T-helper 1 cell treated with Interleukin-12 subunit alpha and Interleukin-12 subunit beta and Interleukin-4 antibody, amounts not matched to agents 30 ng/mL and 1 ng/mL, for 36 hours (primary cell): ENCODE measurements at regions not wholly inside any gene's neighbourhood (a gene's known extent, or its start where the extent isn't known, plus 50 kb on each side); places are given as distances from the start of the nearest gene placed in this dataset.
"Not testable (repeated sequence)": the region's sequence is repeated elsewhere in the genome, so short reads cannot be mapped to it uniquely, and the experiment has no call there.

Experiments used
- intact Hi-C: fragments of 100-400 bp; cut with micrococcal nuclease; formaldehyde crosslinking; loops from one replicate; pipeline ENCODE4 v1.15.1; 2024

- intact Hi-C loops = no loop called here
These were observed 95.0 kb downstream of the SNX5 start for GRCh38 chr20:17873410-17874270.

GRCh38 chr20:17872959-17873358, 95.6 kb downstream of the SNX5 start:
- intact Hi-C loops = no loop called here

GRCh38 chr20:17872434-17872833, 96.2 kb downstream of the SNX5 start:
- intact Hi-C loops = no loop called here

GRCh38 chr20:17871886-17872285, 96.7 kb downstream of the SNX5 start:
- intact Hi-C loops = no loop called here

- intact Hi-C loops = no loop called here
These were observed 97.4 kb downstream of the SNX5 start for GRCh38 chr20:17871181-17871580.

GRCh38 chr20:17870086-17870740, 98.4 kb downstream of the SNX5 start:
- intact Hi-C loops = no loop called here

GRCh38 chr20:17869295-17869994, 99.1 kb downstream of the SNX5 start:
- intact Hi-C loops = no loop called here

GRCh38 chr20:17868700-17869231, 99.8 kb downstream of the SNX5 start:
- intact Hi-C loops = no loop called here

GRCh38 chr20:17868151-17868550, 100.4 kb downstream of the SNX5 start:
- intact Hi-C loops = no loop called here

GRCh38 chr20:17867131-17867925, 101.3 kb downstream of the SNX5 start:
- intact Hi-C loops = no loop called here

- intact Hi-C loops = no loop called here
These were observed 102.2 kb downstream of the SNX5 start for GRCh38 chr20:17866234-17867001.

GRCh38 chr20:17863577-17864292, 104.9 kb downstream of the SNX5 start:
- intact Hi-C loops = no loop called here

- intact Hi-C loops = no loop called here
These were observed 105.4 kb downstream of the SNX5 start for GRCh38 chr20:17863209-17863576.

- intact Hi-C loops = no loop called here
These were observed 106.4 kb downstream of the SNX5 start for GRCh38 chr20:17862171-17862570.

- intact Hi-C loops = not testable (repeated sequence)
These were observed 107.0 kb downstream of the SNX5 start for GRCh38 chr20:17861620-17862019.

- intact Hi-C loops = no loop called here
These were observed 108.0 kb downstream of the SNX5 start for GRCh38 chr20:17860301-17861197.

- intact Hi-C loops = loop anchor here (2.0 to 5.0 kb wide), 2 partner anchors 39 to 177 kb away; partner anchors contain the start of gene RRBP1
These were observed 108.9 kb downstream of the SNX5 start for GRCh38 chr20:17859616-17860232.

GRCh38 chr20:17859002-17859615, 109.5 kb downstream of the SNX5 start:
- intact Hi-C loops = loop anchor here (2.0 to 5.0 kb wide), 2 partner anchors 40 to 177 kb away; partner anchors contain the start of gene RRBP1
